HT-29 (cell line): ENCODE measurements at regions not wholly inside any gene's neighbourhood (a gene's known extent, or its start where the extent isn't known, plus 50 kb on each side); places are given as distances from the start of the nearest gene placed in this dataset.

Source experiments
- DNase-seq: peaks from one replicate; pipeline ENCODE4 v3.0.0-alpha.2; 2015; ENCODE audit warnings: low spot score

GRCh38 chr12:63410197-63410596 is 258.1 kb downstream of the DPY19L2 start:
- DNase-seq: no peak

GRCh38 chr12:63406781-63407180 is 255.8 kb upstream of the AVPR1A start:
- no peak for DNase-seq

- no peak for DNase-seq
Observed at GRCh38 chr12:63404611-63405010, 253.6 kb upstream of the AVPR1A start.

- no peak for DNase-seq
Observed at GRCh38 chr12:63403256-63403655, 252.3 kb upstream of the AVPR1A start.

- peak; percentile 80 for DNase-seq
Observed at GRCh38 chr12:63400718-63401117, 249.7 kb upstream of the AVPR1A start.

GRCh38 chr12:63400318-63400717 is 249.3 kb upstream of the AVPR1A start:
- DNase-seq: no peak

GRCh38 chr12:63397807-63398206 is 246.8 kb upstream of the AVPR1A start:
- DNase-seq: no peak

GRCh38 chr12:63396135-63396534 is 245.1 kb upstream of the AVPR1A start:
- DNase-seq: no peak

GRCh38 chr12:63394983-63395382 is 244.0 kb upstream of the AVPR1A start:
- no peak for DNase-seq

GRCh38 chr12:63394349-63394748 is 243.3 kb upstream of the AVPR1A start:
- DNase-seq: no peak

- no peak for DNase-seq
Observed at GRCh38 chr12:63389211-63389610, 238.2 kb upstream of the AVPR1A start.

GRCh38 chr12:63387771-63388170 is 236.8 kb upstream of the AVPR1A start:
- peak; percentile 77 for DNase-seq

GRCh38 chr12:63382930-63383329 is 231.9 kb upstream of the AVPR1A start:
- DNase-seq: no peak

- DNase-seq: peak; percentile 31
Observed at GRCh38 chr12:63362791-63363190, 211.8 kb upstream of the AVPR1A start.

- DNase-seq: no peak
Observed at GRCh38 chr12:63362166-63362565, 211.2 kb upstream of the AVPR1A start.

GRCh38 chr12:63354969-63355368 is 204.0 kb upstream of the AVPR1A start:
- peak; percentile 37 for DNase-seq

GRCh38 chr12:63353559-63353958 is 202.6 kb upstream of the AVPR1A start:
- peak; percentile 59 for DNase-seq

- DNase-seq: no peak
Observed at GRCh38 chr12:63351370-63351769, 200.4 kb upstream of the AVPR1A start.

GRCh38 chr12:63348556-63348955 is 197.6 kb upstream of the AVPR1A start:
- DNase-seq: no peak

GRCh38 chr12:63337158-63337557 is 186.2 kb upstream of the AVPR1A start:
- peak; percentile 30 for DNase-seq

GRCh38 chr12:63326260-63326659 is 175.3 kb upstream of the AVPR1A start:
- DNase-seq: no peak

GRCh38 chr12:63325757-63326156 is 174.8 kb upstream of the AVPR1A start:
- no peak for DNase-seq

- no peak for DNase-seq
Observed at GRCh38 chr12:63323942-63324341, 172.9 kb upstream of the AVPR1A start.

GRCh38 chr12:63321373-63321772 is 170.4 kb upstream of the AVPR1A start:
- DNase-seq: no peak
